COLO668 (cell line): ENCODE measurements at regions not wholly inside any gene's neighbourhood (a gene's known extent, or its start where the extent isn't known, plus 50 kb on each side); places are given as distances from the start of the nearest gene placed in this dataset.
"Not testable (repeated sequence)": the region's sequence is repeated elsewhere in the genome, so short reads cannot be mapped to it uniquely, and the experiment has no call there.

ENCODE experiments used
- DNase-seq: peaks from one replicate; lab custom pipeline; 2025; ENCODE audit not compliant: unreplicated experiment; lab: John Stamatoyannopoulos, UW

GRCh38 chr7:153765869-153766268 is 286.3 kb upstream of the DPP6 start:
- not testable (repeated sequence) for DNase-seq

DNA sequence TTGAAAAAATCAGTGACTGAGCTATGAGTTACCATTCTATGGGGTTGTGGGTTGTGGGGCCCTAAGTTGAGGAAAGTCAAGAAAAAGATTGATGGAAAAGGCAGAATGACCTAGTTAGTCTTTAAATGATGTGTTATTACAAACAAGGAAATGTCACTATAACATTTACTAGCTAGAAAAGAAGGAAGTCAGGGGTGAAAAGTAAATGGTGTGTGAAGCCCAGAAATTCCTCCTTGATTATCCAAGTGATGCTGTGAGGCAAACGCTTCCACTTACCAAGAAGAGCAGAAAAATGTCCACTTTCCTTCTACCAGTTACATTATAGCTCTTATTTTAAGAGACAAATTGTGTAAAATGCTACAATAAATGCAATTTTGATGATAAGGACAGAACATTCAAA is 285.3 kb upstream of the DPP6 start:
- not testable (repeated sequence) for DNase-seq

DNA sequence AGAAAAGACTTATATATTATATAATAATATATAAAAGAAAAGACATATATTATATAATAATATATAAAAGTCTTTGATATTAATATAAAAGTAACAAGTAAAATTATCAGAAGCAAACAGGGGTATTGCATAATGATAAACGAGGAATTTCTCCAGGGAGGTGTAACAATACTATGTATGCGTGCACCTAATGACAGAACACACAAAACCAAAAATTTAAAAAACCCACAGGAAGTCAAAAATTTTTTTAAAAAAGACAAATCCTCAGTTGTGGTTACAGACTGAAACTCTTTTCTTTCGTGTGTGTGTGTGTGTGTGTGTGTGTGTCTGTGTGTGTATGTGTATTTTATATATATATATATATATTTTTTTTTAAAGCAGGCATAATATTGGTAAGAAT is 279.2 kb upstream of the DPP6 start:
- no peak for DNase-seq

- not testable (repeated sequence) for DNase-seq
Observed at GRCh38 chr7:153776940-153777339, 275.3 kb upstream of the DPP6 start.

GRCh38 chr7:153797363-153797762 is 254.8 kb upstream of the DPP6 start:
- not testable (repeated sequence) for DNase-seq

DNA sequence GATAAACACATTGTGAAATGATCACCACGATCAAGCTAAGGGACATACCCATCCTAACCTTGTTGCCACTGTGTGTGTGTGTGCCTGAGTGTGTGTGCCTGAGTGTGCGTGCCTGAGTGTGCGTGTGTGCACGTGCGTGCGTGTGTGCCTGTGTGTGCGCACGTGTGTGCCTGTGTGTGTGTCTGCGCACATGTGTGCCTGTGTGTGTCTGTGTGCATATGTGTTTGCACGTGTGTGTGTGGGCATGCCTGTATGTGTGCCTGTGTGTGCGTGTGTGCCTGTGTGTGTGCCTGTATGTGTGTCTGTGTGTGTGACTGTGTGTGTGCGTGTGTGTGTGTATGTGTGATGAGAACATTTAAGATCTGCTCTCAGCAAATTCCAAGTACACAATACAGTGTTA is 244.1 kb upstream of the DPP6 start:
- no peak for DNase-seq

DNA sequence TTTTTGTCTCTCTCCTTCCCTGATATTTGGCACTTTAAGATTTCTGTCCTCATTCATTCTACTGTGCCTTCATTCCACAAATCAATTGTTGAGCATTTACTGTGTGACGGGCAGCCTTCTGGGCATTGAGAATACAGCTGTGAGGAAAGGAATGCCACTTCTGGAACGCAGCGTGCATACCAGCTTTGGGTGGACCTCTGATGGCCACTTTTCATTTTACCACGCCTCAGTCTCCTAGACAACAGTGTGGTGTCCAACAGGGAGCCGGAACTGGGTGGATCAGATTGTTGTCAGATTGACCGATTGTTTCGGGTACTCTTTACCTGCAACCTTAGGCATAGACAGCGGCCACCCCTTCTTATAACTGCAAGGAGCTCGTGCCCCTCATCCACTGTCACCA is 222.7 kb upstream of the DPP6 start:
- DNase-seq = no peak

DNA sequence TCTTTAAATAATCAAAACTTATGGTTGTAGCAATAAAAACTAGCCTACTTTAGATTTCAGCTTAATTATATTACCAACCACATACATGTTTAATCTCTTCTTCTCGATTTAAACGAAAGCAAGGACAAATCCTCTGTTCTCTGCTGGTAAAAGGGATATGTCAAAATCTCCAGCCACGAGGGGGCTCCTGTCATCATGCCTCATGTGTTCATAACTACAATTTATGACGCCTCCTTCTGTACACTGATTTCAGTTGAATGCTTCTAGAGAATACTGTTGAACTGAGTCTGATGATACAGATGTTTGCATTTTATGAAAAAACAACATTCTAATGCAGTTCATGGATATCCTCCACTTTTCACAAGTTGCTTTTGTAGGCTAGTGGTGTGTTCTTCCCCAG is 220.0 kb upstream of the DPP6 start:
- DNase-seq = no peak

DNA sequence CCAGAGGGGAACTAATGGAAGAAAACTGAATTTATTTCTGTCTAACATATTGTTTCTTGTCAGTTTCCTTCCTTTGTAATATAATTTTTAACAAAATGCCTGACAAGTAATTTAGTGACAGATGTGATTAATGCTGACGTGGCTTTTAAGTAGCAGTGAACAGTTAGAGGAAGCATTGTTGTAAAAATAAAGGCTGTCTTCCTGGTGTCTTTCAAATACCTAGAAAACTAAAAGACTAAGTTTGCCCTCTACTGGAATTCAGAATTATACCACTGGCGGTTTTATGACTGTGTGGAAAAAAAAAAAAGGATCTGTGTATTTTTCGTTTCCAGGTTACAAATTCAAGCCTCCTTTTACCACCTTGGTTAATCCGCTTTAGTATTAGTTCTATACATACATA is 217.1 kb upstream of the DPP6 start:
- DNase-seq = no peak

- no peak for DNase-seq
Observed at GRCh38 chr7:153835712-153836265, 216.4 kb upstream of the DPP6 start.

- no peak for DNase-seq
Observed at GRCh38 chr7:153838591-153838990, 213.6 kb upstream of the DPP6 start.

DNA sequence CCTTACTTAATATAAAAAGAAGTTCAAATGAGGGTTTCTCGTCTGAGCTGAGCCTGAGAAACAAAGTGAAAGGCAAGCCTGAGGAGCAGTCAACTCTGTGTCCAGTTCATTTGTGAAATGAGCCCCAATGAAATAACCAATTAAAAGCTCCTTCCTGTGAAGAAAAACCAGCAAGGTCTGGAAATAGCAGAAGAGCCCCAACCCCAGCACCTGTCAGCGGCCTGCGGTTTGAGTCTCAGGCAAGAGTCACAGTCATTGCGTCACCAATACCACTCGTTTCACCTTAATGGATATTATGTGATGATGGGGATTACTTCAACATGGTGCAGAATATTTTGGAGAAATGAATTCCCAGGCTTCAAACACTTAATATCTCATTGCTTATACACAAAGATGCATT is 211.3 kb upstream of the DPP6 start:
- no peak for DNase-seq

DNA sequence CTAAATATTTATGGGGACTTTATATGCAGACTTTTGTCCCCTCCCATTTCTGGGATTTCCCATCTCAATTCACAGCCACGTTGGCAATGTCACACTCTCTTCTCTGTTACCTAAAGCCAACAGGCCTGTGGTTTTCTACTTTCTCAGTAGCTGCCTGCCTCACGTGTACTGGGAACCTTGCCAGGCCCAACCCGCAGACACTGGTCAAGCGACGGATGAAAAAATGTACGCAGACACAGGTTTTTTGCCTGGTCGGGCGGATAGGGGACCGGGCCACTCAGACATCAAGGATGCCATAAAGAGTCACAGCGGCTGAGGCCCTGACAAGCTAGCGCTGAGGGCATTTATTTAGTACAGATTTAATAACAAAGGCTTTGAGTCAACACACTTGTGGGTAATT is 204.4 kb upstream of the DPP6 start:
- no peak for DNase-seq

- DNase-seq = no peak
Observed at GRCh38 chr7:153852261-153852660, 199.9 kb upstream of the DPP6 start.

GRCh38 chr7:153858355-153858754 is 193.8 kb upstream of the DPP6 start:
- DNase-seq = no peak

DNA sequence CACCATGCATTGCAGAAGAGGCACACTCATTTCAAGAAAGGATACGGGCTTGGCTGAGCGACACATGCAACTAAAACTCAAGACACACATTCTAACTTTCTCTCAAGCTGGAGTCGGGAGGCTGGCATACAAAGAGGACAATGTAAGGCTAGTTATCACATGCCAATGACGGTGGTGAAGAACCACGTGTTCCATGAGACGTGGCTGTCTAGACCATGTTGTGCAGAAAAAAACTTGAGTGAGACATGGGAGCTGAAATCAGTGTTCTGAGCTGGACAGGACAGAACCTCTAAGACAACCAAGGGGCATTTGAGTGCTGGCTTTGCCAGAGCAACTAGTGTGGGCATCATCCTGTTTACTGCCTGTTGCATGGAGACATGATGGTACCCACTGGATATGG is 193.0 kb upstream of the DPP6 start:
- no peak for DNase-seq

- peak; percentile 21 for DNase-seq
Observed at GRCh38 chr7:153886506-153887441, 165.4 kb upstream of the DPP6 start.

DNA sequence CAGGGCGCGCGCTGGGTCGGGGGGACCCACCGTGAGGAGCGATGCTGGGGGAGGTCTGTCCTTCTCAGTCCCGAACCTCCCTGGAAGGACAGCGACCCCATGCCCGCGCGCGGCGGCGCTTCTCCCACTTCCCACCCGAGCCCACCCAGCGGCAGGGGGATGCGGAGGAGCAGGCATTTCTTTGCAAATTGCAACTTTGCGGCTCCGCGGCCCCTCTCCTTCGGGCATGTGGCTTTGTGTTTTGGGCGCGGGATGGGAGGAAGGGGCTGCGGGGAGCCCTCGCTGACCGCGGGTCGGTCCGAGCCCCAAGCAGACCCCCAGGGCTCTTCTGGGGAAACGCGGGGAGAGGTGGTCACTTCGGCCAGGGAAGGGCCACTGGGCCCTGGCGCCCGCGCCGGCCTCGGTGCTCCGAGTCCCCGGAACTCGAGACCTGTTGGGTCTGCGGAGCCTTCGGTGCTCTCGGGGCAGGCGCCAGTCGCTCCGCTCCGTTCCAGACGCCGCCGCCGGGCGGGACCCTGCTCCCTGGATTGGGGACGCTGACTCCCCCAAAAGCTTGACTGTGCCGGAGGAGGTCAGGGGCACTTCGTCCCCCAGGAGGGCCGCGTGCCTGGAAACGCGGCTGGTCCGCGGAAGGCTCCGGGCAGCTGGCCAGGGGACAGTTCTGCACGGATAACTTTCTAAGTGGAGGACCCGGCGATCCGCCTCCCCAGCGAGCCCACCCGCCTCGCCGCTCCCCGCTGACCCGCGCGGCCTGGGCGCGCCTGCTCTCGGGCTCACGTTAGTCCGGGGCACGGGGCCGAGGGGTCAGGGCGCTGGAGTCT is 164.2 kb upstream of the DPP6 start:
- DNase-seq = no peak

DNA sequence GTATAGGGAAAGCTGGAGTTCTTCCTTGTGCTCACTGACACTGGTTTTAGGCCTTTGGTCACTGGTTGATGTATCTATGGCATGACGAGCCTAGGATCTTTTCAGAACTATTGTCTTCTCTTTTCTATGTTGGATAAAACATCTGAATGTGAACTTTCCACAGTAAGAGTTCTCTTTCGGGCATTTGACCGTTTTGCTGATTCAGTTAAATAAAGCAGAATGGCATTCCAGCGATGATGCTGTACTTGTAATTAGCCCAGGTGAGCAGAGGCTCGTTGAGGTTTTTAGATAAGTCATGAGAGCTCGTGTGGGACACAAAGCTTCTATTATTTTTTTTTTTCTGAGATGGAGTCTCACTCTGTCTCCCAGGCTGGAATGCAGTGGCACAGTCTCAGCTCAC is 160.2 kb upstream of the DPP6 start:
- no peak for DNase-seq

DNA sequence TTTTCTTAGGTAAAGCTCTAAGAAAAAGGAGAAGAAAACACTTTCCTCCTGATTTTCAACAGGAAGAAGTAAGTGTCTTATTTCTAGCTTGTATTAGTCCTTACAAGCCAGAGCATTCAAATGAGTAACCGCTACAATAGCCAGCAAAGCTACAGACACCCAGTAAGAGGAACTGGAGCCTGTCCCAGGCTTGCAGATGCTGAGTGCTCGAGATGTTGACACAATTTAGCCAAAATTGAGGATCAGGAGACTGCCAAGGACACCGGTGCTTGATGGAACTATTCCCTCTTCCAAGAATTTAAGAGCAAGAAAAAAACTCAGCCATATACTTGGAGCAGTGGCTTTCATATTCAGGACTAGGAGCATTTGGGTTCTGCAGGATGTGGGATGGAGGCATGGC is 149.3 kb upstream of the DPP6 start:
- DNase-seq = no peak

- DNase-seq = no peak
Observed at GRCh38 chr7:153912211-153912610, 140.0 kb upstream of the DPP6 start.

DNA sequence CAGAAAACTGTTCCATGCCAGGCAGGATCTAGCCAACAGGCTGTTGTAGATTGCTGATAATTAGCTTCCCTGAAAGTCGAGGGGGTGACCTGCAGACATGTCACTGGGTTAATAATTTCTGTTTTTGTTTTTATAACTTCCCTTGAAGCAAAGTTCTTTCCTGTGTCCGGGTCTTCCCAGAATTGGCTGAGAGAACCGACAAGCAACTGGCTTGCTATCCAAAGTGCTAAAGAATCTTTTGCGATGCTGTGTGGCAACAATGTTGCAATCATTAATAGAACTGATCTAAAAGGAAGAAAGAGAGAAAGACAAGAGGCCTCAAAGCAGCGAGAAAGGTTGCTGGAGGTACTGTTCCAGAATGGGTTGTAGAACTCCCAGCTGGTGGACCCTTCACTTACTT is 132.1 kb upstream of the DPP6 start:
- DNase-seq = no peak
